ENCODE measurements at regions not wholly inside any gene's neighbourhood (a gene's known extent, or its start where the extent isn't known, plus 50 kb on each side); places are given as distances from the start of the nearest gene placed in this dataset.
A peak's percentile ranks its signal among the peaks of the same experiment; 100 is the strongest.

DNA sequence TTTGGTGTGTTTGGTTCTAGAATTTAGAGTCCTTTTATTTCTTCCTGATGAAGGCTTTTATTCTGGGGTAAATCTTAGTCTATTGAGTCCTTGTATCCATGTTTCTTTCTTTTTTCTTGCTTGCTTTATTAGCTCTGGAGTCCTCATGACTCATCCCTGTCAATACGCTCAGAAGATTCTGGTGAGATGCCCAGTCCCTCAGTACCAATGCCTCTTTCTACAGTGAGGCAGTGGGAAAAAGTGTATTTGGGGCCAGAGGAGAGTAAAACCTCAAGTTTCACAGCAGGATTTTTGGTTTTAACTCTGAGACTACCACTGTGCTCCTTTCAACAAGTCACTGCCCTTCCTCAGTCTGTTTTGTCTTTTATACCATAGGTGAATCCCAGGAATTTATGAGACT lies 368.0 kb downstream of the GBA3 start:
- Histone ChIP-seq H4K20me1 (ENCODE audit: insufficient read depth, low read length) (no peaks in the 10 kb centered on the region), H3K4me1 (ENCODE audit: low read length) (no peaks in the 10 kb centered on the region), H2AFZ (ENCODE audit: low read length) (no peak overlapping the region), H3K79me2 (ENCODE audit: low read length) (no peaks in the 10 kb centered on the region), H3K9me3 (replicated peaks; ENCODE audit: insufficient read depth, low read length) (no peaks in the 10 kb centered on the region), H3K36me3 (replicated peaks; ENCODE audit: insufficient read depth, low read length) (no peaks in the 10 kb centered on the region), H3K9ac (ENCODE audit: low read length) (no peak overlapping the region), H3K4me2 (ENCODE audit: low read depth, low read length) (no peak overlapping the region), H3F3A (ENCODE audit: insufficient read depth, low read length) (no peaks in the 10 kb centered on the region), H3K9me2 (replicated peaks; ENCODE audit: insufficient read depth, low read length) (no peaks in the 10 kb centered on the region), H3K27me3 (replicated peaks; ENCODE audit: insufficient read depth, low read length) (no peaks in the 10 kb centered on the region), H3K4me3 (ENCODE audit: low read length) (no peak overlapping the region), H3K27ac (ENCODE audit: low read length) (no peak overlapping the region)
- no peak for TF ChIP-seq EZH2phosphoT487 (IDR thresholded peaks at IDR 0.05; ENCODE audit: low read length)
- no peak for TF ChIP-seq CTCF (IDR thresholded peaks at IDR 0.05; ENCODE audit: low read length)
- no peak for TF ChIP-seq EZH2 (optimal IDR thresholded peaks at IDR 0.05; ENCODE audit: low read depth, low read length)
- no peak for DNase-seq

DNA sequence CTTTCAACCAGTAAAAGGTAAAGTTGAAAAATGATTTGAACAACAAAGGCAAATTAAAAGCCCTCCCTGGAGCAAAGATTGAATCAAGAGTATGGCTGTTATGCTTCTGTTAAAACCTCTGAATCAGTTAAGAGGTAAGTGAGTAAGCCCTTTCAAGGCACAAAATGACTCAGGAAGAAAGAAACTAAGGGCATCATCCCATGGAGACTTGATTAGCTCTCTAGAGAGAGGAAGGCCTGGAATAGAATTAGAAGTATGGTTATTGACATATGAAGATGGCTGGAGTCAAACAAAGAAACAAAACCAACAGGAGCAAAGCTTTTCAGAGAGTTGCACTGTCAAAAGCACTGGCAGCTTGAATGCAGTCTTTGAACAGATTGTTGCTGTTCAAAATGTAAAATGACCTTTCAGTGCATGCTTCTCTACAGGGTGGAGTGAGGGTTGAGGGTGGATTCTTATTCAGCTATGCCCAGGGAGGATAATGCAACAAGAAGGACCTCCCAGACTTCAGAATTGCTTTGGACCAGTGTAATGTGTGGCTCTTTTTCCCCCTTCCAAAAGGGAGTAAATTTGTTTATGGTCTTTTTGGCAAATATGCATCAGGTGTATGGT lies 365.5 kb downstream of the GBA3 start:
- no peaks in the 10 kb centered on the region for H3F3A ChIP-seq (ENCODE audit: insufficient read depth, low read length)
- no peak overlapping the region for H2AFZ ChIP-seq (ENCODE audit: low read length)
- H3K4me2 ChIP-seq (ENCODE audit: low read depth, low read length) = no peak overlapping the region
- no peaks in the 10 kb centered on the region for H3K27me3 ChIP-seq (replicated peaks; ENCODE audit: insufficient read depth, low read length)
- no peak overlapping the region for H3K4me3 ChIP-seq (ENCODE audit: low read length)
- H3K4me1 ChIP-seq (ENCODE audit: low read length) = no peaks in the 10 kb centered on the region
- no peak overlapping the region for H3K9ac ChIP-seq (ENCODE audit: low read length)
- no peak for TF ChIP-seq CTCF (IDR thresholded peaks at IDR 0.05; ENCODE audit: low read length)
- TF ChIP-seq EZH2 (optimal IDR thresholded peaks at IDR 0.05; ENCODE audit: low read depth, low read length) = no peak
- no peak for TF ChIP-seq EZH2phosphoT487 (IDR thresholded peaks at IDR 0.05; ENCODE audit: low read length)
- no peaks in the 10 kb centered on the region for H4K20me1 ChIP-seq (ENCODE audit: insufficient read depth, low read length)
- no peaks in the 10 kb centered on the region for H3K9me2 ChIP-seq (replicated peaks; ENCODE audit: insufficient read depth, low read length)
- H3K9me3 ChIP-seq (replicated peaks; ENCODE audit: insufficient read depth, low read length) = no peaks in the 10 kb centered on the region
- no peak overlapping the region for H3K27ac ChIP-seq (ENCODE audit: low read length)
- H3K36me3 ChIP-seq (replicated peaks; ENCODE audit: insufficient read depth, low read length) = no peaks in the 10 kb centered on the region
- peak; percentile 29 for DNase-seq
- H3K79me2 ChIP-seq (ENCODE audit: low read length) = no peaks in the 10 kb centered on the region

- Histone ChIP-seq H3F3A (ENCODE audit: insufficient read depth, low read length) (no peaks in the 10 kb centered on the region), H4K20me1 (ENCODE audit: insufficient read depth, low read length) (no peaks in the 10 kb centered on the region), H3K4me2 (ENCODE audit: low read depth, low read length) (no peak overlapping the region), H3K4me3 (ENCODE audit: low read length) (no peak overlapping the region), H2AFZ (ENCODE audit: low read length) (no peak overlapping the region), H3K27ac (ENCODE audit: low read length) (no peak overlapping the region), H3K27me3 (replicated peaks; ENCODE audit: insufficient read depth, low read length) (no peaks in the 10 kb centered on the region), H3K36me3 (replicated peaks; ENCODE audit: insufficient read depth, low read length) (no peaks in the 10 kb centered on the region), H3K9me3 (replicated peaks; ENCODE audit: insufficient read depth, low read length) (no peaks in the 10 kb centered on the region), H3K9me2 (replicated peaks; ENCODE audit: insufficient read depth, low read length) (no peaks in the 10 kb centered on the region), H3K4me1 (ENCODE audit: low read length) (no peaks in the 10 kb centered on the region), H3K79me2 (ENCODE audit: low read length) (no peaks in the 10 kb centered on the region), H3K9ac (ENCODE audit: low read length) (no peak overlapping the region)
- DNase-seq = no peak
- TF ChIP-seq EZH2 (optimal IDR thresholded peaks at IDR 0.05; ENCODE audit: low read depth, low read length) (no peak), EZH2phosphoT487 (IDR thresholded peaks at IDR 0.05; ENCODE audit: low read length) (no peak), CTCF (IDR thresholded peaks at IDR 0.05; ENCODE audit: low read length) (no peak)
These were observed 348.8 kb downstream of the GBA3 start for GRCh38 chr4:23041501-23041900.
